ENCODE measurements at regions not wholly inside any gene's neighbourhood (a gene's known extent, or its start where the extent isn't known, plus 50 kb on each side); places are given as distances from the start of the nearest gene placed in this dataset.
"Not testable (repeated sequence)": the region's sequence is repeated elsewhere in the genome, so short reads cannot be mapped to it uniquely, and the experiment has no call there.

GRCh38 chr14:95611293-95611880 lies 74.8 kb upstream of the TCL1B start:
- DNase-seq (ENCODE audit: low read depth), result no peak
- TF ChIP-seq, protein P1, sequence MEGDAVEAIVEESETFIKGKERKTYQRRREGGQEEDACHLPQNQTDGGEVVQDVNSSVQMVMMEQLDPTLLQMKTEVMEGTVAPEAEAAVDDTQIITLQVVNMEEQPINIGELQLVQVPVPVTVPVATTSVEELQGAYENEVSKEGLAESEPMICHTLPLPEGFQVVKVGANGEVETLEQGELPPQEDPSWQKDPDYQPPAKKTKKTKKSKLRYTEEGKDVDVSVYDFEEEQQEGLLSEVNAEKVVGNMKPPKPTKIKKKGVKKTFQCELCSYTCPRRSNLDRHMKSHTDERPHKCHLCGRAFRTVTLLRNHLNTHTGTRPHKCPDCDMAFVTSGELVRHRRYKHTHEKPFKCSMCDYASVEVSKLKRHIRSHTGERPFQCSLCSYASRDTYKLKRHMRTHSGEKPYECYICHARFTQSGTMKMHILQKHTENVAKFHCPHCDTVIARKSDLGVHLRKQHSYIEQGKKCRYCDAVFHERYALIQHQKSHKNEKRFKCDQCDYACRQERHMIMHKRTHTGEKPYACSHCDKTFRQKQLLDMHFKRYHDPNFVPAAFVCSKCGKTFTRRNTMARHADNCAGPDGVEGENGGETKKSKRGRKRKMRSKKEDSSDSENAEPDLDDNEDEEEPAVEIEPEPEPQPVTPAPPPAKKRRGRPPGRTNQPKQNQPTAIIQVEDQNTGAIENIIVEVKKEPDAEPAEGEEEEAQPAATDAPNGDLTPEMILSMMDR (IDR thresholded peaks at IDR 0.05; ENCODE audit: low read length, missing control alignments), result no peak
- no peak overlapping the region for H3K4me3 ChIP-seq (replicated peaks; ENCODE audit: low read depth, low read length)

DNA sequence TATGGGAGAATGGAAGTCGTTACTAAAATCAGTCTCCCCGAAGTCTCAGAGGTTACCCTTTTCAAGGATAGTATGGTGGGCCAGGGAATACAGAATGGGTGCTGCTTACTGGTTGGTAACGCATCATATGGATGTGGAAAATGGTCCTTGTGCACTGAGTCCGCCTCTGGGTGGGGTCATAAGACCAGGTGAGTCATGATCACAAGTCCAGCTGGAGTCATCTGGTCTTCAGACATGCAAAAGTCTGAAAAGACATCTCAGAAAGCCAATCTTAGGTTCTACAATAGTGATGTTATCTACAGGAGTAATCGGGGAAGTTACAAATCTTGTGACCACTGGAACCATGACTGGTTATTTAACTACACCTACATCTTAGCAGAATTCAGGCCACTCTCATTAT lies 71.9 kb upstream of the TCL1B start:
- no peak for DNase-seq (ENCODE audit: low read depth)
- TF ChIP-seq, protein P1 (IDR thresholded peaks at IDR 0.05; ENCODE audit: low read length, missing control alignments), result no peak
- no peak overlapping the region for H3K4me3 ChIP-seq (replicated peaks; ENCODE audit: low read depth, low read length)

GRCh38 chr14:95616745-95617144 lies 69.5 kb upstream of the TCL1B start:
- TF ChIP-seq, protein P1 (IDR thresholded peaks at IDR 0.05; ENCODE audit: low read length, missing control alignments), result no peak
- DNase-seq (ENCODE audit: low read depth), result no peak
- no peak overlapping the region for H3K4me3 ChIP-seq (replicated peaks; ENCODE audit: low read depth, low read length)

- TF ChIP-seq, protein P1 (IDR thresholded peaks at IDR 0.05; ENCODE audit: low read length, missing control alignments), result no peak
- no peak overlapping the region for H3K4me3 ChIP-seq (replicated peaks; ENCODE audit: low read depth, low read length)
These were observed 66.3 kb upstream of the TCL1B start for GRCh38 chr14:95619785-95620417.

DNA sequence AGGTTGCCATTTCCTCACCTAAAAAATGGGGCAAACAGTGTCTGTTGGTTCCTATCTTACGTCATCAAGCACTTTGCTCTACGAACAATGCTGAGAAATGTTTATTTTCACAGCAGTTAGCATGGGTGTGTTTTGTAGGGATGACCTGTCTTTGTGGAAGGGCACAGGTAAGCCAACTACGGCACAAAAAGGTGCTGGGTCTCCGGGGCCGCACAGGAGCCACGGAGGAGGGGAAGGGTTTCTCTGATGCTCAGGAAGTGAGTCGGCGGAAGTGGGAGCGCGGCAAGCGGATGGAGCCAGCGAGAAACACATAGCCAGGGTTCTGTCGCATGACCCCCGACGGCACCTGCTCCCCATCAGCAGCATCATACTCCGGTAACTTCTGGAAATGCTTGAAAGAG lies 65.6 kb upstream of the TCL1B start:
- TF ChIP-seq, protein P1 (IDR thresholded peaks at IDR 0.05; ENCODE audit: low read length, missing control alignments), result no peak
- H3K4me3 ChIP-seq (replicated peaks; ENCODE audit: low read depth, low read length), result no peak overlapping the region
- DNase-seq (ENCODE audit: low read depth), result no peak

More at GRCh38 chr14:95619785-95620417, 66.3 kb upstream of the TCL1B start:
- no peak for DNase-seq (ENCODE audit: low read depth)

DNA sequence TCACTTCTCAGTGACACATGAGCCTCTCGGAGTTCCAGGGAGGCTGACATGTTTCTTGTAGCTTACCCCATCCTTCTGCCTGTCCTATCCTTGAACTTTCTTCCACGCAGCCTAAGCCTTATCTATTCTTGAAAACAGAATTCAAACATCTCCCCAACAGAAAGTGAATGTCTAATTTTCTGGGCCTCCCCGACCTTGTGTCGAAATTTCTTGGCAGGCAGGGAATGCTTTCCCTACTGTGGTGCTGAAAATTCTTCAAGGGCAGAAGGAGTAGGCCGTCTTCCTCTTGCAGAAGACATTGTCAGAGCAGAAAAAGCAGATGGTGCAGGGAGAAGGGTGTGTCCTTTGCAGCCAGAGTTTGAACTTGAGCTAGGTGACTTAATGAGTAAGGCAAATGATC lies 63.0 kb upstream of the TCL1B start:
- TF ChIP-seq, protein P1 (IDR thresholded peaks at IDR 0.05; ENCODE audit: low read length, missing control alignments), result no peak
- no peak for DNase-seq (ENCODE audit: low read depth)
- no peak overlapping the region for H3K4me3 ChIP-seq (replicated peaks; ENCODE audit: low read depth, low read length)

DNA sequence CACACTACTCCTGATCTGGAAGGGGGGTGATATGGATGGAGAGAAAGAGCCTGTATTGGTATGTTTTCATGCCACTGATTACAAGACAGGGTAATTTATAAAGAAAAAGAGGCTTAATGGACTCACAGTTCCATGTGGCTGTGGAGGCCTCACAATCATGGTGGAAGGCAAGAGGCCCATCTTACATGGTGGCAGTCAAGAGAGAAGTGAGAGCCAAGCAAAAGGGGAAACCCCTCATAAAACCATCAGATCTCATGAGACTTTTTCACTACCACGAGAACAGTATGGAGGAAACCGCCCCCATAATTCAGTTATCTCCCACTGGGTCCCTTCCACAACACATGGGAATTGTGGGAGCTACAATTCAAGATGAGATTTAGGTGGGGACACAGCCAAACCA lies 60.5 kb upstream of the TCL1B start:
- DNase-seq (ENCODE audit: low read depth); H3K4me3 ChIP-seq (replicated peaks; ENCODE audit: low read depth, low read length): not testable (repeated sequence)
